MM.1S (cell line): ENCODE measurements at regions not wholly inside any gene's neighbourhood (a gene's known extent, or its start where the extent isn't known, plus 50 kb on each side); places are given as distances from the start of the nearest gene placed in this dataset.

ENCODE experiments used
- CTCF ChIP-seq: fragments of 300-600 bp; sonication (generic); IDR thresholded peaks from 2 replicates; pipeline ENCODE4 v1.5.1; 2016; ENCODE audit warnings: antibody characterized with exemption, low read length, mixed read lengths
- EZH2 ChIP-seq: fragments of 300-600 bp; sonication (generic); optimal IDR thresholded peaks from 2 replicates; pipeline ENCODE3; 2017; ENCODE audit warnings: low read depth, mild to moderate bottlenecking, antibody characterized with exemption, low read length, mixed read lengths
- EZH2phosphoT487 ChIP-seq: fragments of 300-600 bp; sonication (generic); IDR thresholded peaks from 2 replicates; pipeline ENCODE4 v1.6.1; 2018; ENCODE audit warnings: antibody characterized with exemption, low read length

GRCh38 chr17:70683936-70684335, 514.6 kb downstream of the KCNJ2 start:
- TF ChIP-seq CTCF (no peak), EZH2phosphoT487 (no peak), EZH2 (no peak)
